Progenitor cell of endocrine pancreas (in vitro differentiated cells): ENCODE measurements at regions not wholly inside any gene's neighbourhood (a gene's known extent, or its start where the extent isn't known, plus 50 kb on each side); places are given as distances from the start of the nearest gene placed in this dataset.

Experiments used
- DNase-seq: peaks from one replicate; pipeline ENCODE4 v3.0.0; 2021; ENCODE audit warnings: low spot score; ENCODE audit not compliant: unreplicated experiment
- H3K27ac Mint-ChIP-seq: 2 replicates; pipeline ENCODE4 v1.8.0; 2021; ENCODE audit warnings: mild to moderate bottlenecking, moderate library complexity, mixed read lengths
- H3K27me3 Mint-ChIP-seq: 2 replicates; pipeline ENCODE4 v1.8.0; 2021; ENCODE audit warnings: mixed read lengths
- H3K36me3 Mint-ChIP-seq: 2 replicates; pipeline ENCODE4 v1.8.0; 2022; ENCODE audit warnings: mixed read lengths; ENCODE audit not compliant: insufficient read depth
- H3K4me1 Mint-ChIP-seq: 2 replicates; pipeline ENCODE4 v1.8.0; 2021; ENCODE audit warnings: low read depth, mixed read lengths
- H3K4me3 Mint-ChIP-seq: 2 replicates; pipeline ENCODE4 v1.8.0; 2021; ENCODE audit warnings: low read depth, mild to moderate bottlenecking, moderate library complexity, mixed read lengths
- H3K9me3 Mint-ChIP-seq: 2 replicates; pipeline ENCODE4 v1.8.0; 2021; ENCODE audit warnings: low read depth, mixed read lengths
- TF ChIP-seq, protein P1 (sequence below): fragments of 200-600 bp; sonication (generic); IDR thresholded peaks from one replicate; pipeline ENCODE4 v1.5.0; 2021; ENCODE audit warnings: antibody characterized with exemption, mild to moderate bottlenecking; ENCODE audit not compliant: unreplicated experiment

DNA sequence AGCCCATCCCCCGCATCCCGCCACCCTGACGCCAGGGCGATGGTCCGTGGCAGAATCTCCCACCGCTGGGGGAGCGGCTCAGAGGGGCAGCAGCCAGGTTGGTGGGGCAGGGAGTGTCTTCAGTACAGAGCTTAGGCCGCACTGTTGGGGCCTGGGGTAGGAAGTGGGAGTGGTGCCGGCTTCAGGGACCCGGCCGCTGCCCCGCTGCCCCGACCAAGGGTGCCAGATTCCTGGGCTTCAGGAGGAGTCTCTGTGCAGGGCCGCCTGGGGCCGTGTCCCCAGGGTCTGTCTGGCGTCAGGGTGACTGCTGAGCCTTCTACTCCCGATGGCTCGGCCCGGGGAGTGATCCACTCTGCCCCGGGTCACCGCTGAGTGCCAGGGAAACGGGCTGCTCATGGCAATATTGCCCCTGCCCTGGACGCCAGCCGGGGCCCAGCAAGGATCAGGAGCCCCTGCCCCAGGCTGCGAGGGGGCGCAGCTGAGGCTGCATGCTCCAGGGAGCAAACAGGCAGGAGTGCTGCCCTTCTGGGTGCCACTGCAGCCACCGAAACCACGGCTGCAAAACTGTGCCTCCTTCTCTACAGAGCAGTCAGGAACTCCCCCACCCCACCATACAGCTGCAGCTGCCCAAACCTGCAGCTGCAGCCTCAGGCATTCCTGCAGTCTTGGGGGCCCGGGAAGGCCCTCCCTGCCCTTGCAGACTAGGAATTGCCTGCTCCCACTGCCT lies 1206.1 kb downstream of the ARAP2 start:
- TF ChIP-seq, protein P1, sequence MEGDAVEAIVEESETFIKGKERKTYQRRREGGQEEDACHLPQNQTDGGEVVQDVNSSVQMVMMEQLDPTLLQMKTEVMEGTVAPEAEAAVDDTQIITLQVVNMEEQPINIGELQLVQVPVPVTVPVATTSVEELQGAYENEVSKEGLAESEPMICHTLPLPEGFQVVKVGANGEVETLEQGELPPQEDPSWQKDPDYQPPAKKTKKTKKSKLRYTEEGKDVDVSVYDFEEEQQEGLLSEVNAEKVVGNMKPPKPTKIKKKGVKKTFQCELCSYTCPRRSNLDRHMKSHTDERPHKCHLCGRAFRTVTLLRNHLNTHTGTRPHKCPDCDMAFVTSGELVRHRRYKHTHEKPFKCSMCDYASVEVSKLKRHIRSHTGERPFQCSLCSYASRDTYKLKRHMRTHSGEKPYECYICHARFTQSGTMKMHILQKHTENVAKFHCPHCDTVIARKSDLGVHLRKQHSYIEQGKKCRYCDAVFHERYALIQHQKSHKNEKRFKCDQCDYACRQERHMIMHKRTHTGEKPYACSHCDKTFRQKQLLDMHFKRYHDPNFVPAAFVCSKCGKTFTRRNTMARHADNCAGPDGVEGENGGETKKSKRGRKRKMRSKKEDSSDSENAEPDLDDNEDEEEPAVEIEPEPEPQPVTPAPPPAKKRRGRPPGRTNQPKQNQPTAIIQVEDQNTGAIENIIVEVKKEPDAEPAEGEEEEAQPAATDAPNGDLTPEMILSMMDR, result no peak
- no peak overlapping the region for H3K4me3 Mint-ChIP-seq
- no peaks in the 10 kb centered on the region for H3K36me3 Mint-ChIP-seq
- no peak overlapping the region for H3K27ac Mint-ChIP-seq
- H3K9me3 Mint-ChIP-seq, result peaks cover 13% of the 10 kb centered on the region
- DNase-seq, result no peak
- H3K4me1 Mint-ChIP-seq, result peaks cover 4% of the 10 kb centered on the region
- no peaks in the 10 kb centered on the region for H3K27me3 Mint-ChIP-seq

DNA sequence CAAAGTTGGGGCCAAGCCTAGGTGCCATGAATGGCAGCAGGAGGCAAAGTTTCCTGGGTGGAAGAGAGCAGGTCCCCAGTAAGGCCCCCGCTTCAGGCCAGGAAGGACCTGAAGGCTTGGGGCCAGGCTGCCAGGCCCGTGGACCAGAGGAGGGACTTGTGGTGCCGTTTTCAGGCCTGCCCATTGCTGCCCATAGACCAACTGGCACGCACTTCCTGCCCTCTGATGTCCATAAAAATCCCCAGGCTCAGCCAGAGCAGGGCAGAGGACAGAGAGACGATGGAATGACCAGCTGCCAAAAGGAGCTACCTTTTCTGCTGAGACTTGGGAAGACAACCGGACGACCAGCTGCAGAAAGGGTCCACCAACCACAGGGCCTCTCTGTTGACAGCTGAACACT lies 1205.5 kb downstream of the ARAP2 start:
- Mint-ChIP-seq H3K9me3 (peaks cover 12% of the 10 kb centered on the region), H3K4me1 (peaks cover 3% of the 10 kb centered on the region), H3K36me3 (no peaks in the 10 kb centered on the region), H3K27ac (no peak overlapping the region), H3K4me3 (no peak overlapping the region), H3K27me3 (no peaks in the 10 kb centered on the region)
- TF ChIP-seq, protein P1, result no peak
- no peak for DNase-seq

DNA sequence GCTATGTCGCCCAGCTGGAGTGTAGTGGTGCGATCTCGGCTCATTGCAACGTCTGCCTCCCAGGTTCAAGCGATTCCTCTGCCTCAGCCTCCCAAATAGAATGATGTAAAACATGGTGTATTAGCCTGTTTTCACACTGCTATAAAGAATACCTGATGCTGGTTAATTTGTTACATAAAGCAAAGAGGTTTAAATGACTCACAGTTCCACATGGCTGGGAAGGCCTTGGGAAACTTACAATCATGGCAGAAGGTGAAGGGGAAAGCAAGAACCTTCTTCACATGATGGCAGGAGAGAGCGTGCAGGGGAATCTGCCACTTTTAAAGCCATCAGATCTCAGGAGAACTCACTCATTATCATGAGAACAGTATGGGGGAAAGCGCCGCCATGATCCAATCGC lies 1191.8 kb downstream of the ARAP2 start:
- Mint-ChIP-seq H3K4me3 (no peak overlapping the region), H3K4me1 (no peaks in the 10 kb centered on the region), H3K9me3 (no peaks in the 10 kb centered on the region), H3K27me3 (no peaks in the 10 kb centered on the region), H3K36me3 (no peaks in the 10 kb centered on the region), H3K27ac (no peak overlapping the region)
- no peak for DNase-seq
- TF ChIP-seq, protein P1, result no peak

DNA sequence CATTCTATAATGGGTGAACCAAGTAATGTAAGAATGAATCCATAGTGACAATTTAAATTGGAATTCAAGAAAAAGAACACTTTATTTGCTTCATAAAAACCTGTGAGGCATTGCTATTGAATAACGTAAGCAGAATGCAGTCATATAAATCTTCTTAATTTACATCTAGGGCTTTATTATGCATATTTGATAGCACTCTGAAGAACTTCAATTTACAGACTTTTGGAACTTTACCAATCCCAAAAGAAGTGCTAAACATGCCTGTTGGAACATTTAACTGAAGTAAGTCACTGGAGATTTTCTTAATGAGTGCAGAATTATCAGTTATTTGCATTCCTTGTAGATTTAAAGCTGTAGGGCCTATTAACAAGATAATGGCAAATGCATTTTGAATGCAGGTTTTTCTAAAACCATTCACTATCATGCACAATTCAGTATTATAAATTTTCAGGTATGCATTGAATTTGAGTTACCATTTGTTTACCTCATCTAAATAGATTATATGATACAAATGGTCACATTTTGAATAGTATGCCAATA lies 1181.2 kb downstream of the ARAP2 start:
- H3K36me3 Mint-ChIP-seq, result no peaks in the 10 kb centered on the region
- H3K4me1 Mint-ChIP-seq, result peaks cover 5% of the 10 kb centered on the region
- H3K27ac Mint-ChIP-seq, result no peak overlapping the region
- H3K27me3 Mint-ChIP-seq, result no peaks in the 10 kb centered on the region
- H3K9me3 Mint-ChIP-seq, result peaks cover 6% of the 10 kb centered on the region
- no peak overlapping the region for H3K4me3 Mint-ChIP-seq
- TF ChIP-seq, protein P1, result no peak
- no peak for DNase-seq

DNA sequence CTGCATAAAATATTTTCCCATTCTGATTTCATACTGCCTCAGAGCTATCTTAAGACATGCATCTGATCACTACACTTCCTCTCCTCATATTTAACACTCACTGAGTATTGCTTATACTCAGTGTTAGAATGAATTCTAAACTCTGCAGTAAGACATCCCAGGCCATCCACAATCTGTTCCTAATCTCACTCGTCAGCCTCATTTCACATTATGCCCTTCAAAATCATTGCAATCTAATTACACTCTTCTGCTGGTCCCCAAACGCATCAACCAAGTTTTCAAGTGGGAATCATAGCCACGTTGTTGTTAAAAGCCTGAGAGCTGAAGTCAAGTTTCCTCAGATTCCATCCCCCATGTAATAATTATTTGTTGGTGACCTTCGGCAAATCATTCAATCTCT lies 1177.9 kb downstream of the ARAP2 start:
- no peak for DNase-seq
- Mint-ChIP-seq H3K27me3 (no peaks in the 10 kb centered on the region), H3K4me3 (no peak overlapping the region), H3K4me1 (peaks cover 5% of the 10 kb centered on the region), H3K9me3 (no peaks in the 10 kb centered on the region), H3K36me3 (no peaks in the 10 kb centered on the region), H3K27ac (no peak overlapping the region)
- TF ChIP-seq, protein P1, result no peak
